Activated CD4-positive, alpha-beta T cell treated with anti-CD3 and anti-CD28 coated beads, Interleukin-2, Interleukin-4, amounts not matched to agents 100 ng/mL and 50 ng/mL, durations not matched to agents 16 hours and 8 hours (primary cell): ENCODE measurements at regions not wholly inside any gene's neighbourhood (a gene's known extent, or its start where the extent isn't known, plus 50 kb on each side); places are given as distances from the start of the nearest gene placed in this dataset.
A peak's percentile ranks its signal among the peaks of the same experiment; 100 is the strongest.
"Not testable (repeated sequence)": the region's sequence is repeated elsewhere in the genome, so short reads cannot be mapped to it uniquely, and the experiment has no call there.

Experiments used
- DNase-seq: peaks from one replicate; pipeline ENCODE4 v3.0.0-alpha.2; 2020; ENCODE audit warnings: low spot score

GRCh38 chr3:20396335-20396734 is 210.3 kb upstream of the SGO1 start:
- DNase-seq, result no peak

- DNase-seq, result no peak
Measured at GRCh38 chr3:20395692-20396091, 209.7 kb upstream of the SGO1 start.

- DNase-seq, result no peak
Measured at GRCh38 chr3:20394243-20394642, 208.2 kb upstream of the SGO1 start.

GRCh38 chr3:20391644-20392043 is 205.6 kb upstream of the SGO1 start:
- DNase-seq, result no peak

GRCh38 chr3:20388971-20389370 is 203.0 kb upstream of the SGO1 start:
- DNase-seq, result no peak

- DNase-seq, result no peak
Measured at GRCh38 chr3:20380295-20380694, 194.3 kb upstream of the SGO1 start.

- no peak for DNase-seq
Measured at GRCh38 chr3:20378315-20378714, 192.3 kb upstream of the SGO1 start.

- no peak for DNase-seq
Measured at GRCh38 chr3:20376665-20377217, 190.7 kb upstream of the SGO1 start.

- peak; percentile 15 for DNase-seq
Measured at GRCh38 chr3:20375302-20375701, 189.3 kb upstream of the SGO1 start.

GRCh38 chr3:20370273-20371063 is 184.5 kb upstream of the SGO1 start:
- not testable (repeated sequence) for DNase-seq

GRCh38 chr3:20361000-20361399 is 175.0 kb upstream of the SGO1 start:
- DNase-seq, result no peak

- DNase-seq, result no peak
Measured at GRCh38 chr3:20353286-20353685, 167.3 kb upstream of the SGO1 start.

GRCh38 chr3:20352546-20353179 is 166.7 kb upstream of the SGO1 start:
- DNase-seq, result no peak

GRCh38 chr3:20350449-20350848 is 164.4 kb upstream of the SGO1 start:
- no peak for DNase-seq

- DNase-seq, result no peak
Measured at GRCh38 chr3:20346916-20347315, 160.9 kb upstream of the SGO1 start.

GRCh38 chr3:20346369-20346768 is 160.4 kb upstream of the SGO1 start:
- no peak for DNase-seq

GRCh38 chr3:20344400-20344959 is 158.5 kb upstream of the SGO1 start:
- DNase-seq, result no peak

- DNase-seq, result no peak
Measured at GRCh38 chr3:20343790-20344189, 157.8 kb upstream of the SGO1 start.

- peak; percentile 80 for DNase-seq
Measured at GRCh38 chr3:20340324-20340928, 154.4 kb upstream of the SGO1 start.

- no peak for DNase-seq
Measured at GRCh38 chr3:20336572-20336971, 150.6 kb upstream of the SGO1 start.

GRCh38 chr3:20334842-20335241 is 148.8 kb upstream of the SGO1 start:
- DNase-seq, result no peak

GRCh38 chr3:20327889-20328288 is 141.9 kb upstream of the SGO1 start:
- DNase-seq, result no peak

GRCh38 chr3:20326541-20326940 is 140.5 kb upstream of the SGO1 start:
- DNase-seq, result no peak
